Astrocyte (in vitro differentiated cells and primary cell): ENCODE measurements at regions not wholly inside any gene's neighbourhood (a gene's known extent, or its start where the extent isn't known, plus 50 kb on each side); places are given as distances from the start of the nearest gene placed in this dataset.

Experiments
- EZH2 ChIP-seq: IDR thresholded peaks from 2 replicates; pipeline ENCODE4 v1.6.1; 2012; ENCODE audit warnings: mild to moderate bottlenecking, low read length, inconsistent platforms; ENCODE audit not compliant: insufficient read depth
- TF ChIP-seq, protein P1 (sequence below): IDR thresholded peaks from 2 replicates; pipeline ENCODE4 v1.5.1; 2011; ENCODE audit warnings: low read depth, mild to moderate bottlenecking, inconsistent platforms, low read length, moderate library complexity; ENCODE audit not compliant: insufficient read depth

DNA sequence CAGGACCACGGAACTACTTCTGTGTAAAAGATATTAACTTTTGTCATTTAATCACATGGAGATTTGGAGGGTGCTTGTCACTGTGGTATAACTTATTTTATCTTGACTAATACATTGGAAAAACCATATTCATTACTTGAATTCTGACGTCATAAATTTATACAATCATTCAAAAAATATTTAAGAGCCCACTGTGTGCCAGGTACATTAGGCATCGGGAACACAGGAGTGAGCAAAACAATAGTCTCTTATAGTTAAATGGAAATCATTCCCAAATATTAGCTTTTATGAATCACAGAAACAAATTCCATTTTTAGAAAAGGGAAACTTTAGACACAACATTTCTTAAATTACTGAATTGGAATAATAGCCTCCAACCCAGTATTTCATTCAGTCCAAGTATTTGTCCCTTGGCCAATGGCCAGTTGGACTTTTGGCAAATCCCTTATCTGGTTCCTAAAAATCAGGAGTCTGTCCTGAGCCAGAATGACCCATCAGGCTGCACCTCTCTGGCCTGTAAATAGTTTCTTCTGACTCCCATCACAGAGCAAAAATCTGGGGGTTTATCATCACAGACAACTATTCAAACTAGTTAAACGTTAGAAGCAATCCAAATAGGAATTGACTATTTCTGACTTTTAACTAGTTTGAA, 104.3 kb upstream of the FSTL4 start:
- TF ChIP-seq, protein P1, sequence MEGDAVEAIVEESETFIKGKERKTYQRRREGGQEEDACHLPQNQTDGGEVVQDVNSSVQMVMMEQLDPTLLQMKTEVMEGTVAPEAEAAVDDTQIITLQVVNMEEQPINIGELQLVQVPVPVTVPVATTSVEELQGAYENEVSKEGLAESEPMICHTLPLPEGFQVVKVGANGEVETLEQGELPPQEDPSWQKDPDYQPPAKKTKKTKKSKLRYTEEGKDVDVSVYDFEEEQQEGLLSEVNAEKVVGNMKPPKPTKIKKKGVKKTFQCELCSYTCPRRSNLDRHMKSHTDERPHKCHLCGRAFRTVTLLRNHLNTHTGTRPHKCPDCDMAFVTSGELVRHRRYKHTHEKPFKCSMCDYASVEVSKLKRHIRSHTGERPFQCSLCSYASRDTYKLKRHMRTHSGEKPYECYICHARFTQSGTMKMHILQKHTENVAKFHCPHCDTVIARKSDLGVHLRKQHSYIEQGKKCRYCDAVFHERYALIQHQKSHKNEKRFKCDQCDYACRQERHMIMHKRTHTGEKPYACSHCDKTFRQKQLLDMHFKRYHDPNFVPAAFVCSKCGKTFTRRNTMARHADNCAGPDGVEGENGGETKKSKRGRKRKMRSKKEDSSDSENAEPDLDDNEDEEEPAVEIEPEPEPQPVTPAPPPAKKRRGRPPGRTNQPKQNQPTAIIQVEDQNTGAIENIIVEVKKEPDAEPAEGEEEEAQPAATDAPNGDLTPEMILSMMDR: no peak
- no peak for TF ChIP-seq EZH2
